GM12878 (cell line): ENCODE measurements at regions not wholly inside any gene's neighbourhood (a gene's known extent, or its start where the extent isn't known, plus 50 kb on each side); places are given as distances from the start of the nearest gene placed in this dataset.

Experiments used
- ATAC-seq: fragments of 200-7000 bp; cut with Tn5 transposase; 3 replicates; pipeline ENCODE4 v1.9.1; 2020; ENCODE audit warnings: mild to moderate bottlenecking, moderate library complexity
- BruUV-seq: library from RNA; stranded (reverse); fragments of 400-500 nt; replicated peaks from 2 replicates; lab custom pipeline; 2021; lab: Mats Ljungman, UMichigan
- CTCF ChIA-PET: fragments of 300-600 bp; sonication (Branson Sonifier 250); formaldehyde crosslinking; extraction: SDS; loops from one replicate; lab custom pipeline; 2021; ENCODE audit warnings: inconsistent platforms; lab: Yijun Ruan, JAX
- POLR2A ChIA-PET: fragments of 350-600 bp; formaldehyde crosslinking; extraction: SDS; loops from one replicate; lab custom pipeline; 2021; ENCODE audit warnings: inconsistent platforms; lab: Charles Lee
- RAD21 ChIA-PET: fragments of 300-600 bp; sonication (Branson Sonifier 250); formaldehyde crosslinking; loops from one replicate; lab custom pipeline; 2023; ENCODE audit warnings: antibody characterized with exemption; ENCODE audit not compliant: unreplicated experiment; lab: Charles Lee
- SMC1A ChIA-PET: fragments of 300-600 bp; sonication (Branson Sonifier 250); formaldehyde crosslinking; loops from one replicate; lab custom pipeline; 2023; ENCODE audit not compliant: unreplicated experiment, uncharacterized antibody; lab: Charles Lee
- DNase-seq: peaks from one replicate; pipeline ENCODE4 v3.0.0-alpha.2; 2011; ENCODE audit warnings: low read depth, low spot score
- FAIRE-seq: peaks from 3 replicates; lab custom pipeline; 2011; peaks lifted over from hg19 to GRCh38; lab: Jason Lieb, UNC
- H2AFZ ChIP-seq: 2 replicates; pipeline ENCODE4 v1.6.0; 2011; ENCODE audit warnings: low read depth, low read length, control low read depth; ENCODE audit not compliant: control insufficient read depth
- H3K27ac ChIP-seq: 2 replicates; pipeline ENCODE4 v1.5.1; 2011; ENCODE audit warnings: control low read depth; ENCODE audit not compliant: control insufficient read depth, insufficient read depth
- H3K27me3 ChIP-seq, 2 experiments: replicated peaks in 1 of 2; 2 replicates each; pipeline versions ENCODE4 v1.6.0 to v1.6.1; 2011; ENCODE audit warnings: low read length in 1 of 2; ENCODE audit not compliant: control insufficient read depth in 2 of 2, insufficient read depth in 2 of 2
- H3K36me3 ChIP-seq, 2 experiments: 2 replicates each; pipeline ENCODE4 v1.5.1; 2011; ENCODE audit warnings: low read length in 1 of 2; ENCODE audit not compliant: control insufficient read depth in 2 of 2, insufficient read depth in 2 of 2
- H3K4me1 ChIP-seq: 2 replicates; pipeline ENCODE4 v1.6.1; 2011; ENCODE audit warnings: mild to moderate bottlenecking, low read length, moderate library complexity, mixed read lengths; ENCODE audit not compliant: control insufficient read depth, insufficient read depth
- H3K4me2 ChIP-seq: 2 replicates; pipeline ENCODE4 v1.6.0; 2011; ENCODE audit warnings: control low read depth; ENCODE audit not compliant: control insufficient read depth, insufficient read depth
- H3K4me3 ChIP-seq: fragments of 200-600 bp; sonication (generic); 2 replicates; pipeline ENCODE4 v1.5.1; 2016
- H3K79me2 ChIP-seq: 2 replicates; pipeline ENCODE4 v1.6.0; 2011; ENCODE audit warnings: low read length; ENCODE audit not compliant: control insufficient read depth, insufficient read depth
- H3K9ac ChIP-seq: 2 replicates; pipeline ENCODE4 v1.8.0; 2011; ENCODE audit warnings: low read length, control low read depth, mixed read lengths; ENCODE audit not compliant: control insufficient read depth, insufficient read depth
- H3K9me3 ChIP-seq: replicated peaks from 3 replicates; pipeline ENCODE4 v1.5.1; 2011; ENCODE audit warnings: mild to moderate bottlenecking, low read length; ENCODE audit not compliant: control insufficient read depth, insufficient read depth
- H4K20me1 ChIP-seq: 2 replicates; pipeline ENCODE4 v1.6.0; 2011; ENCODE audit not compliant: control insufficient read depth, insufficient read depth
- CHD1 ChIP-seq: IDR thresholded peaks from 2 replicates; pipeline ENCODE4 v1.6.1; 2012; ENCODE audit warnings: low read depth, low read length, improper control_type of control experiment
- FOS ChIP-seq: IDR thresholded peaks from 3 replicates; pipeline ENCODE4 v1.6.1; 2011; ENCODE audit warnings: borderline replicate concordance; ENCODE audit not compliant: insufficient read length; ENCODE audit errors: extremely low read depth
- FOXM1 ChIP-seq: IDR thresholded peaks from 2 replicates; pipeline ENCODE4 v1.6.1; 2012; ENCODE audit warnings: low read depth, mild to moderate bottlenecking, inconsistent platforms, low read length, moderate library complexity
- IKZF1 ChIP-seq: fragments of 450-650 bp; conservative IDR thresholded peaks from 2 replicates; pipeline ENCODE4 v1.6.1; 2017; ENCODE audit warnings: antibody characterized with exemption, mild to moderate bottlenecking
- KAT2A ChIP-seq: conservative IDR thresholded peaks from 2 replicates; pipeline ENCODE4 v1.6.1; 2011; ENCODE audit warnings: low read depth, low read length; ENCODE audit not compliant: control insufficient read depth
- KLF5 ChIP-seq: fragments of 450-650 bp; IDR thresholded peaks from 2 replicates; pipeline ENCODE4 v1.6.1; 2014; ENCODE audit warnings: mild to moderate bottlenecking; ENCODE audit not compliant: partially characterized antibody
- MAX ChIP-seq: IDR thresholded peaks from 2 replicates; pipeline ENCODE4 v1.6.1; 2012; ENCODE audit warnings: low read depth, low read length, improper control_type of control experiment
- MEF2B ChIP-seq: fragments of 450-650 bp; IDR thresholded peaks from 2 replicates; pipeline ENCODE4 v1.6.1; 2018; ENCODE audit warnings: mild to moderate bottlenecking, moderate library complexity; ENCODE audit not compliant: partially characterized antibody, poor library complexity, severe bottlenecking
- NFYB ChIP-seq: IDR thresholded peaks from 2 replicates; pipeline ENCODE4 v1.6.1; 2011; ENCODE audit warnings: low read depth, mild to moderate bottlenecking, low read length, improper control_type of control experiment, moderate library complexity; ENCODE audit not compliant: insufficient read depth
- PKNOX1 ChIP-seq: fragments of 450-650 bp; IDR thresholded peaks from 2 replicates; pipeline ENCODE4 v1.6.1; 2016; ENCODE audit warnings: mild to moderate bottlenecking
- PML ChIP-seq: IDR thresholded peaks from 2 replicates; pipeline ENCODE4 v1.6.1; 2012; ENCODE audit warnings: low read length, inconsistent platforms
- RAD21 ChIP-seq: IDR thresholded peaks from 2 replicates; pipeline ENCODE4 v1.6.1; 2011; ENCODE audit warnings: mild to moderate bottlenecking, low read depth, low read length, moderate library complexity; ENCODE audit not compliant: insufficient read depth
- RBBP5 ChIP-seq: fragments of 200-600 bp; sonication (generic); conservative IDR thresholded peaks from 2 replicates; pipeline ENCODE4 v1.6.1; 2016
- SREBF1 ChIP-seq: IDR thresholded peaks from 2 replicates; pipeline ENCODE4 v1.6.1; 2012; ENCODE audit warnings: mild to moderate bottlenecking, low read length
- WGBS: methylation state at CpG from one replicate; pipeline ENCODE4 v1.1.6; 2016; ENCODE audit warnings: low lambda C conversion rate; ENCODE audit not compliant: insufficient replicate concordance, insufficient coverage; ENCODE audit errors: missing lambda C conversion rate; 5-methylcytosine and 5-hydroxymethylcytosine counted together
- in situ Hi-C: fragments of 300-500 bp; cut with MboI; formaldehyde crosslinking; loops from 9 replicates; pipeline ENCODE4 v1.14.3; 2018; ENCODE audit warnings: mixed read lengths
- intact Hi-C: fragments of 100-400 bp; cut with micrococcal nuclease; formaldehyde crosslinking; loops from one replicate; pipeline ENCODE4 v1.14.2; 2022; ENCODE audit not compliant: unreplicated experiment
- TF ChIP-seq, protein P1 (sequence below): fragments of 450-650 bp; formaldehyde crosslinking; IDR thresholded peaks from 2 replicates; pipeline ENCODE4 v1.5.0; 2022; ENCODE audit warnings: mild to moderate bottlenecking, missing genetic modification characterization

DNA sequence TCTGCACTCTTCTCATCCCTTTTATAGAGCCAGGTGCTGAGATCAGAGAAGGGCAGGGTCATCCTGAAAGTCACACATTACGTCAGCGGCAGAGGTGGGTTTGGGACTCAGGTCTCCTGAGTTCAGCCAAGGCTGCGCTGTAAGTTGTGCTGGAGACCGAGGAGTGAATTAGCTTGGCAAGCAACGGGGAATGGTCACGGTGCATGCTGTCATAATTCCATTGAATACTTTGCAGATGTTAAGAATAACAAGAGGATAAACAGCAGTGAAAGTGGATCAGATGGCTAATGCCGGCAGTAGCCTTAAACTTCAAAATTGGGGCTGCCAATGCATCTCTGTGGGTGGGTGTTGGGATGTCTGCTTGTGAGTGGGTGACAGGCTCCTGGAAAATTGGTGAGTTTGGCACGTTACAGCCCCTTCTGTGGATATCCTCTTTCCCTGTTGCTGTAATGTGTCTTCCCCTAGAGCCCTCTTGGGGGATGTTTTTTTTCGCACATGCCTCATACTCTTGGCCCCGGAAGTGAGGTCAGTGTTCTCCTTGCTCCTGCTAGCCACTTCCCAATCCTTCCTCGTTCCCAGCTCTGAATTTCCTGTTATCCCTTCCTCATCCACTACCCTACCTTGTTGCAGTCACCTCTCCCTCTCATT, 287.1 kb upstream of the SRRM4 start:
- H3K36me3 ChIP-seq = no peaks in the 10 kb centered on the region
- H3K27ac ChIP-seq = no peak overlapping the region
- TF ChIP-seq SREBF1 (no peak), FOXM1 (no peak), NFYB (no peak), RAD21 (no peak), MEF2B (no peak), PML (no peak), CHD1 (no peak), PKNOX1 (no peak), FOS (no peak), KAT2A (no peak), MAX (no peak), RBBP5 (no peak), IKZF1 (no peak), KLF5 (no peak)
- TF ChIP-seq, protein P1, sequence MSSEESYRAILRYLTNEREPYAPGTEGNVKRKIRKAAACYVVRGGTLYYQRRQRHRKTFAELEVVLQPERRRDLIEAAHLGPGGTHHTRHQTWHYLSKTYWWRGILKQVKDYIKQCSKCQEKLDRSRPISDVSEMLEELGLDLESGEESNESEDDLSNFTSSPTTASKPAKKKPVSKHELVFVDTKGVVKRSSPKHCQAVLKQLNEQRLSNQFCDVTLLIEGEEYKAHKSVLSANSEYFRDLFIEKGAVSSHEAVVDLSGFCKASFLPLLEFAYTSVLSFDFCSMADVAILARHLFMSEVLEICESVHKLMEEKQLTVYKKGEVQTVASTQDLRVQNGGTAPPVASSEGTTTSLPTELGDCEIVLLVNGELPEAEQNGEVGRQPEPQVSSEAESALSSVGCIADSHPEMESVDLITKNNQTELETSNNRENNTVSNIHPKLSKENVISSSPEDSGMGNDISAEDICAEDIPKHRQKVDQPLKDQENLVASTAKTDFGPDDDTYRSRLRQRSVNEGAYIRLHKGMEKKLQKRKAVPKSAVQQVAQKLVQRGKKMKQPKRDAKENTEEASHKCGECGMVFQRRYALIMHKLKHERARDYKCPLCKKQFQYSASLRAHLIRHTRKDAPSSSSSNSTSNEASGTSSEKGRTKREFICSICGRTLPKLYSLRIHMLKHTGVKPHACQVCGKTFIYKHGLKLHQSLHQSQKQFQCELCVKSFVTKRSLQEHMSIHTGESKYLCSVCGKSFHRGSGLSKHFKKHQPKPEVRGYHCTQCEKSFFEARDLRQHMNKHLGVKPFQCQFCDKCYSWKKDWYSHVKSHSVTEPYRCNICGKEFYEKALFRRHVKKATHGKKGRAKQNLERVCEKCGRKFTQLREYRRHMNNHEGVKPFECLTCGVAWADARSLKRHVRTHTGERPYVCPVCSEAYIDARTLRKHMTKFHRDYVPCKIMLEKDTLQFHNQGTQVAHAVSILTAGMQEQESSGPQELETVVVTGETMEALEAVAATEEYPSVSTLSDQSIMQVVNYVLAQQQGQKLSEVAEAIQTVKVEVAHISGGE (CRISPR knock-in tag) = no peak
- ChIA-PET SMC1A (no interaction called here), POLR2A (no interaction called here), RAD21 (no interaction called here), CTCF (no interaction called here)
- 56% methylated on average over 11 of the region's 11 CpGs for whole genome bisulfite sequencing
- FAIRE-seq (no peak), DNase-seq (no peak), ATAC-seq (no peak)
- intact Hi-C loops = no loop called here
- no peaks in the 10 kb centered on the region for H3K27me3 ChIP-seq
- no peaks in the 10 kb centered on the region for H3K9me3 ChIP-seq
- H3K9ac ChIP-seq = no peak overlapping the region
- no peak overlapping the region for H3K4me2 ChIP-seq
- no peaks in the 10 kb centered on the region for H3K79me2 ChIP-seq
- no peaks in the 10 kb centered on the region for H4K20me1 ChIP-seq
- in situ Hi-C loops = no loop called here
- BruUV-seq = no TSS peak
- no peak overlapping the region for H2AFZ ChIP-seq
- no peak overlapping the region for H3K4me3 ChIP-seq
- H3K4me1 ChIP-seq = peaks cover 9% of the 10 kb centered on the region; the same call in 1 of the 2 replicates
